MCF 10A (cell line): ENCODE measurements at regions not wholly inside any gene's neighbourhood (a gene's known extent, or its start where the extent isn't known, plus 50 kb on each side); places are given as distances from the start of the nearest gene placed in this dataset.

Experiments
- BruUV-seq: library from RNA; stranded (reverse); fragments of 400-500 nt; replicated peaks from 2 replicates; lab custom pipeline; 2021; lab: Mats Ljungman, UMichigan
- CTCF ChIA-PET: fragments of 300-600 bp; sonication (Branson Sonifier 250); formaldehyde crosslinking; extraction: SDS; loops from one replicate; lab custom pipeline; 2021; ENCODE audit warnings: antibody characterized with exemption, inconsistent platforms; lab: Yijun Ruan, JAX
- POLR2A ChIA-PET: fragments of 300-600, 350-650 bp; sonication (Branson Sonifier 250); formaldehyde crosslinking; extraction: SDS; loops from one replicate; lab custom pipeline; 2020; ENCODE audit warnings: antibody characterized with exemption, inconsistent platforms; lab: Yijun Ruan, JAX
- DNase-seq: peaks from one replicate; pipeline ENCODE4 v3.0.0-alpha.2; 2018; ENCODE audit not compliant: unreplicated experiment
- H3K27ac Mint-ChIP-seq: one replicate; pipeline ENCODE4 v1.8.0; 2022; ENCODE audit warnings: mild to moderate bottlenecking, low read depth, mixed read lengths; ENCODE audit not compliant: unreplicated experiment
- H3K27me3 Mint-ChIP-seq: one replicate; pipeline ENCODE4 v1.8.0; 2022; ENCODE audit warnings: mixed read lengths; ENCODE audit not compliant: insufficient read depth, unreplicated experiment
- H3K36me3 Mint-ChIP-seq: one replicate; pipeline ENCODE4 v1.8.0; 2022; ENCODE audit warnings: mild to moderate bottlenecking, moderate library complexity, mixed read lengths; ENCODE audit not compliant: insufficient read depth, unreplicated experiment
- H3K4me1 Mint-ChIP-seq: one replicate; pipeline ENCODE4 v1.8.0; 2022; ENCODE audit warnings: mixed read lengths; ENCODE audit not compliant: insufficient read depth, unreplicated experiment
- H3K4me3 Mint-ChIP-seq: one replicate; pipeline ENCODE4 v1.8.0; 2022; ENCODE audit warnings: mild to moderate bottlenecking, moderate library complexity, mixed read lengths; ENCODE audit not compliant: unreplicated experiment
- H3K9me3 Mint-ChIP-seq: one replicate; pipeline ENCODE4 v1.8.0; 2022; ENCODE audit warnings: mixed read lengths; ENCODE audit not compliant: unreplicated experiment
- intact Hi-C: fragments of 100-400 bp; cut with micrococcal nuclease; formaldehyde crosslinking; loops from 2 replicates; pipeline ENCODE4 v1.14.1; 2022
- TF ChIP-seq, protein P1 (sequence below): fragments of 200-600 bp; IDR thresholded peaks from one replicate; pipeline ENCODE4 v1.8.0; 2022; ENCODE audit warnings: antibody characterized with exemption, mild to moderate bottlenecking; ENCODE audit not compliant: unreplicated experiment

DNA sequence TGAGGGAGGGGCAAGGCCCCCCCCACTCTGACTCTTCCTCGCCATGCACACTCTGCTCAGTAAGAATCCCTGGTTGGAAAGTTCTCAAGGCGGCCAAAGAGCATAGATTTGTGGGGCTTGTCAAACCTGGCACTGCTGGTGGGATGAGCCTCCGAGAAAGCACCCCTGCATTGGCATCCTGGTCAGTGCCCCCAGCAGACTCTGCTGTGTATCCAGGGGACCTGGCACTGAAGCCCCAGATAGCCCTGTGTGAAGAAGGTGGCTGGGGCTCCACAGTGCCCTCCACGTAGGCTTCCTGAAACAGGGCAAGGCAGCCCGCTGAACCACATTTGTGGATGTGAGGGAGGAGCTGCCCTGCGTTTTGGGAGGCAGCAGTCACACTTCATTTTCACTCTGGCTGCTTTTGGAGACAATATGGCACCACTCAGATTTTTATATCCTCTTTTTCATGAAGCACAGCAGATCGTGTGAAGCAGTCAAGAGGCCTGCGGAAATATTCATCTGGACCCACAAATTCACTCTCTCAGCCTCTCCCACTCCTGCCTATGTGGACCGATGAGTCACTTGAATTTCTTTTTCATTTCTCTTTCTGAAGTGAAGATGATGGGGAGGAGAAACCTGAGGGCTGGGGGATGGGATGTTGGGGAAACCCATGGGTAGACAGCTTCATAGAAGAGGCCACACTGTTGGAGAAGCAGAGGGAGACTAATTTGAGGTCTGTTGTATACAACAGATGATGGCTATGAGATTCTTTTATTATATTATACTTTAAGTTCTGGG, 88.7 kb upstream of the BCL6 start:
- CTCF ChIA-PET = no interaction called here
- Mint-ChIP-seq H3K27ac (no peak overlapping the region), H3K27me3 (no peaks in the 10 kb centered on the region), H3K9me3 (peaks cover 14% of the 10 kb centered on the region), H3K4me3 (no peak overlapping the region), H3K4me1 (no peaks in the 10 kb centered on the region), H3K36me3 (no peaks in the 10 kb centered on the region)
- no peak for DNase-seq
- POLR2A ChIA-PET = interaction anchor here (0.6 to 1.1 kb wide), 4 partner anchors 12 to 112 kb away, joined by 3 read pairs; no protein-coding TSS in a partner anchor
- no TSS peak for BruUV-seq
- intact Hi-C loops = no loop called here
- TF ChIP-seq, protein P1, sequence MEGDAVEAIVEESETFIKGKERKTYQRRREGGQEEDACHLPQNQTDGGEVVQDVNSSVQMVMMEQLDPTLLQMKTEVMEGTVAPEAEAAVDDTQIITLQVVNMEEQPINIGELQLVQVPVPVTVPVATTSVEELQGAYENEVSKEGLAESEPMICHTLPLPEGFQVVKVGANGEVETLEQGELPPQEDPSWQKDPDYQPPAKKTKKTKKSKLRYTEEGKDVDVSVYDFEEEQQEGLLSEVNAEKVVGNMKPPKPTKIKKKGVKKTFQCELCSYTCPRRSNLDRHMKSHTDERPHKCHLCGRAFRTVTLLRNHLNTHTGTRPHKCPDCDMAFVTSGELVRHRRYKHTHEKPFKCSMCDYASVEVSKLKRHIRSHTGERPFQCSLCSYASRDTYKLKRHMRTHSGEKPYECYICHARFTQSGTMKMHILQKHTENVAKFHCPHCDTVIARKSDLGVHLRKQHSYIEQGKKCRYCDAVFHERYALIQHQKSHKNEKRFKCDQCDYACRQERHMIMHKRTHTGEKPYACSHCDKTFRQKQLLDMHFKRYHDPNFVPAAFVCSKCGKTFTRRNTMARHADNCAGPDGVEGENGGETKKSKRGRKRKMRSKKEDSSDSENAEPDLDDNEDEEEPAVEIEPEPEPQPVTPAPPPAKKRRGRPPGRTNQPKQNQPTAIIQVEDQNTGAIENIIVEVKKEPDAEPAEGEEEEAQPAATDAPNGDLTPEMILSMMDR = no peak

DNA sequence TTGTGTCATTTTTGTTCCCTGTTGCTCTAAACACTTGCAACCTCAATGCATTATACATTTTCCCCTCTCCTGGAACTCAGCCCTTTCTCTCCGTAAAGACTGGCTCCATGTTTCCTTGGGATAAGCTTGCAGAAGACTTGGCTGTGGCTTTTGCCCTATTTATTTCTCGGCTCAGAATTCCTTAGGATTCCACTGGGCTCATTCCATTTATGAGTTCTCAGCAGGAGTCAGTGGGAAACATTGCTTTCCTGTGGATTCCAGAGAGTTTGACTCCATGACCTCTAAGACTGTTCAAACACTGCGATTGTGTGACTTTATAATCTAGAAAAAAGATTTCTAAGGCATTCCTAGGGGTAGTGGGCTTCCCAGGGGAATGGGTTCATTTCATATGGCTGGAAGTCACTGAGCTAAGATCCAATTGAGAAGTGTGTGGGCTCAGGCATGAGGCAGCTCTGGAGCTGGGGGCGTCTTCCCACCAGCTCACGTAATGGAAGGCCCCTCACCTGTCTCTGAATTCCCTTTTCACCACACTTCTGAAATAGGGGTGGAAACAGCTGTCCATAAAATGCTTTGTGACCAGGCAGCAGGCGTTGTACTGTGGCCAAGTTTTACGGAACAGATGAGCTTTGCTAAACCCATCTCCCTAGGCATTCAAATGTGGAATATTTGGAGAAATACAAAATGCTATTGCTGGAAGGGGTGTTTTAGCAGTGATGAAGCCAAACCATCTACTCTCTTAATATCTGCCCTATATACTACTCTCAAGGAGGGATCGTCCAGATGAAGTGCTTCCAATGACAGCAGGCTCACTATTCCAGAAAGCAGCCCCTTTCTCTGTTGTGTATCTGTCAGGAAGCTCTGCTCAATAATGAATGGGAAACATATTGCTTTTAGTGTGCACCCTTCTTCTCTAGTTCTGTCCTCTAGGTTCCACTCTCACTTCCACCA, 91.8 kb upstream of the BCL6 start:
- CTCF ChIA-PET = interaction anchor here (0.7 to 1.0 kb wide), 2 partner anchors 24 to 288 kb away, joined by 3 read pairs; no protein-coding TSS in a partner anchor
- Mint-ChIP-seq H3K9me3 (peaks cover 14% of the 10 kb centered on the region), H3K27ac (no peak overlapping the region), H3K4me1 (peaks cover 14% of the 10 kb centered on the region), H3K27me3 (no peaks in the 10 kb centered on the region), H3K36me3 (no peaks in the 10 kb centered on the region), H3K4me3 (no peak overlapping the region)
- intact Hi-C loops = no loop called here
- BruUV-seq = no TSS peak
- no peak for DNase-seq
- POLR2A ChIA-PET = interaction anchor here (0.7 to 2.6 kb wide), 4 partner anchors 9 to 794 kb away, joined by 3 to 8 read pairs (median 3); no protein-coding TSS in a partner anchor
- TF ChIP-seq, protein P1 = no peak

DNA sequence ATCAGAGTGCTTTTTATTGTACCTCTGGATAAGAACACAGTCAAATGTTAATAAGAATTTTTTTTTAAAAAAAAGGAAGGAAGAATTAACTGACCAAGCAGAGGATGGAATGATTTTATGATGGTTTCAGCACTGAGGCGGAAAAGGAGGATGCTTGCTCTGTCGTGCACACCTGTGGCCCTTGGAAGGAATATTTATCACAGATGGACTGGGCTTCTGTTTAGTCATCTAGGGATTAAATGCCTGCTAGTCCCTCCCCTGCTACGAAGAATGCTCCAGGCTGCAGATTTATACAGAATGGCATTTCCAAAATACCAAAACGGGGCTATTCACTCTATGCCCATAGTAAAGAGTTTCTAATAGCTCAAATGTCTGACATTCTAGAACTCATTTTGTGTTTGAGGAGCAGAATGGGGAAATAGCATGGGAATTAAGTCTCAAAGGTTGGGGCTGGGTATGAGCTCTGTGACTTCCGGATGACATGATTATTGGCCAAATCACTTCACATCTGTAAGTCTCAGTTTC, 92.8 kb upstream of the BCL6 start:
- ChIA-PET CTCF (interaction anchor here (1.1 kb wide), 1 partner anchor 98 kb away, joined by 4 read pairs; no protein-coding TSS in a partner anchor), POLR2A (interaction anchor here (0.7 to 2.6 kb wide), 5 partner anchors 14 to 793 kb away, joined by 3 to 8 read pairs (median 4); no protein-coding TSS in a partner anchor)
- intact Hi-C loops = no loop called here
- DNase-seq = no peak
- TF ChIP-seq, protein P1 = no peak
- Mint-ChIP-seq H3K36me3 (no peaks in the 10 kb centered on the region), H3K9me3 (peaks cover 14% of the 10 kb centered on the region), H3K4me1 (peaks cover 18% of the 10 kb centered on the region), H3K4me3 (no peak overlapping the region), H3K27me3 (no peaks in the 10 kb centered on the region), H3K27ac (no peak overlapping the region)
- BruUV-seq = no TSS peak
